ENCODE measurements at regions not wholly inside any gene's neighbourhood (a gene's known extent, or its start where the extent isn't known, plus 50 kb on each side); places are given as distances from the start of the nearest gene placed in this dataset.

DNA sequence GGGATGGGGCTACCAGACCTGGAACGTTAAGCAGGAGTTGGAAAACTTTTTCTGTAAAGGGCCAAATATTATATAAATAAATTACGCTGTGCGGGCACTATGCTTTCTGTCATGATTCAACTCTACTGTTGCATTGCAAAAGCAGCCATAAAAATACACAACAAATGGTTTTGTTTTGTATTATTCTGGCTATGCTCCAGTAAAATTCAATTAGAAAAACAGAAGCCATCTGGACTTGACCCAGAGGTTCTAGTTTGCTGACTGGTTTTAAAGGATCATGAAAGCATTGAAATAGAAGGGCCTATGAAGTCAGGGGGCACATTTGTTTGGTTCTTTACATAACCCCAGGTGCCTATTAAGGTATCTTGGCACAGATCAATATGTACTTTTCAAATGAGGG is 647.4 kb upstream of the LMCD1 start:
- TF ChIP-seq, protein P1, sequence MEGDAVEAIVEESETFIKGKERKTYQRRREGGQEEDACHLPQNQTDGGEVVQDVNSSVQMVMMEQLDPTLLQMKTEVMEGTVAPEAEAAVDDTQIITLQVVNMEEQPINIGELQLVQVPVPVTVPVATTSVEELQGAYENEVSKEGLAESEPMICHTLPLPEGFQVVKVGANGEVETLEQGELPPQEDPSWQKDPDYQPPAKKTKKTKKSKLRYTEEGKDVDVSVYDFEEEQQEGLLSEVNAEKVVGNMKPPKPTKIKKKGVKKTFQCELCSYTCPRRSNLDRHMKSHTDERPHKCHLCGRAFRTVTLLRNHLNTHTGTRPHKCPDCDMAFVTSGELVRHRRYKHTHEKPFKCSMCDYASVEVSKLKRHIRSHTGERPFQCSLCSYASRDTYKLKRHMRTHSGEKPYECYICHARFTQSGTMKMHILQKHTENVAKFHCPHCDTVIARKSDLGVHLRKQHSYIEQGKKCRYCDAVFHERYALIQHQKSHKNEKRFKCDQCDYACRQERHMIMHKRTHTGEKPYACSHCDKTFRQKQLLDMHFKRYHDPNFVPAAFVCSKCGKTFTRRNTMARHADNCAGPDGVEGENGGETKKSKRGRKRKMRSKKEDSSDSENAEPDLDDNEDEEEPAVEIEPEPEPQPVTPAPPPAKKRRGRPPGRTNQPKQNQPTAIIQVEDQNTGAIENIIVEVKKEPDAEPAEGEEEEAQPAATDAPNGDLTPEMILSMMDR (IDR thresholded peaks at IDR 0.05; ENCODE audit: insufficient read depth, low read length): no peak
- TF ChIP-seq, protein P2, sequence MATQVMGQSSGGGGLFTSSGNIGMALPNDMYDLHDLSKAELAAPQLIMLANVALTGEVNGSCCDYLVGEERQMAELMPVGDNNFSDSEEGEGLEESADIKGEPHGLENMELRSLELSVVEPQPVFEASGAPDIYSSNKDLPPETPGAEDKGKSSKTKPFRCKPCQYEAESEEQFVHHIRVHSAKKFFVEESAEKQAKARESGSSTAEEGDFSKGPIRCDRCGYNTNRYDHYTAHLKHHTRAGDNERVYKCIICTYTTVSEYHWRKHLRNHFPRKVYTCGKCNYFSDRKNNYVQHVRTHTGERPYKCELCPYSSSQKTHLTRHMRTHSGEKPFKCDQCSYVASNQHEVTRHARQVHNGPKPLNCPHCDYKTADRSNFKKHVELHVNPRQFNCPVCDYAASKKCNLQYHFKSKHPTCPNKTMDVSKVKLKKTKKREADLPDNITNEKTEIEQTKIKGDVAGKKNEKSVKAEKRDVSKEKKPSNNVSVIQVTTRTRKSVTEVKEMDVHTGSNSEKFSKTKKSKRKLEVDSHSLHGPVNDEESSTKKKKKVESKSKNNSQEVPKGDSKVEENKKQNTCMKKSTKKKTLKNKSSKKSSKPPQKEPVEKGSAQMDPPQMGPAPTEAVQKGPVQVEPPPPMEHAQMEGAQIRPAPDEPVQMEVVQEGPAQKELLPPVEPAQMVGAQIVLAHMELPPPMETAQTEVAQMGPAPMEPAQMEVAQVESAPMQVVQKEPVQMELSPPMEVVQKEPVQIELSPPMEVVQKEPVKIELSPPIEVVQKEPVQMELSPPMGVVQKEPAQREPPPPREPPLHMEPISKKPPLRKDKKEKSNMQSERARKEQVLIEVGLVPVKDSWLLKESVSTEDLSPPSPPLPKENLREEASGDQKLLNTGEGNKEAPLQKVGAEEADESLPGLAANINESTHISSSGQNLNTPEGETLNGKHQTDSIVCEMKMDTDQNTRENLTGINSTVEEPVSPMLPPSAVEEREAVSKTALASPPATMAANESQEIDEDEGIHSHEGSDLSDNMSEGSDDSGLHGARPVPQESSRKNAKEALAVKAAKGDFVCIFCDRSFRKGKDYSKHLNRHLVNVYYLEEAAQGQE (IDR thresholded peaks at IDR 0.05; ENCODE audit: insufficient replicate concordance, low read depth): no peak
- TF ChIP-seq SPI1 (IDR thresholded peaks at IDR 0.05; ENCODE audit: borderline replicate concordance, low read depth): no peak
- no peak for TF ChIP-seq POLR2AphosphoS5 (IDR thresholded peaks at IDR 0.05; ENCODE audit: low read depth)
- no peak for TF ChIP-seq GABPA (IDR thresholded peaks at IDR 0.05; ENCODE audit: low read depth)

All from HL-60 (cell line).